ENCODE measurements at regions not wholly inside any gene's neighbourhood (a gene's known extent, or its start where the extent isn't known, plus 50 kb on each side); places are given as distances from the start of the nearest gene placed in this dataset.

DNA sequence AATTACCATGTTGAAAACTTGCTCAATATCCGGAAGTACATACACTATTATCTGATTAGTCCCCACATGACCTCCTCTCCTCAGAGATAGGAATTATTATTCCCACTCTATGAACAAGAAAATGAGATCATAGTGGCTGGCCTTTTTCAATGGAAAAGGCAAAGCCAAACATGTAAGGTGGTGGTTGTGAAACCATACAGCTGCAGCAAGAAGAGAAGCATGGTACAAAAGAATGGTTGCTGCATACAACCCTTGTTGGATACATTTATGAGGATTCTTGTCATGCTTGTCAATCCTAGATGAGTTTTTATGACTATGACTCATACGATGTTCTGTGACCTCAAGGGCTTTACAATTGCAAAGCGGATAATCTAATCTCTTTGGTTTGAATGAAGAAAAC, 514.7 kb downstream of the PLPP3 start:
- Histone ChIP-seq H2AK5ac (ENCODE audit: insufficient read length, low read length) (no peak overlapping the region), H4K20me1 (ENCODE audit: control insufficient read depth, insufficient read depth, insufficient read length) (no peaks in the 10 kb centered on the region), H2BK15ac (ENCODE audit: low read depth, low read length) (no peak overlapping the region), H2BK12ac (ENCODE audit: insufficient read length, low read depth, low read length) (no peak overlapping the region), H3K23ac (ENCODE audit: insufficient read length, low read depth, low read length) (no peak overlapping the region), H3K4me2 (ENCODE audit: insufficient read depth, insufficient read length, low read length) (no peak overlapping the region), H3K79me2 (ENCODE audit: insufficient read depth, low read length) (no peaks in the 10 kb centered on the region), H2BK5ac (ENCODE audit: insufficient read length, low read length) (no peak overlapping the region), H2BK120ac (ENCODE audit: low read depth, low read length, poor library complexity, severe bottlenecking) (no peak overlapping the region), H3K9ac (ENCODE audit: extremely low read depth, insufficient read length, low read length) (no peak overlapping the region), H3K18ac (ENCODE audit: insufficient read length, low read depth, low read length) (no peak overlapping the region), H3K4ac (ENCODE audit: low read depth, low read length) (no peak overlapping the region), H3K27ac (ENCODE audit: insufficient read length, low read depth, low read length) (no peak overlapping the region), H3K4me1 (ENCODE audit: insufficient read depth, low read length) (peaks cover 2% of the 10 kb centered on the region; the same call in 1 of the 2 replicates), H3K9me3 (ENCODE audit: control insufficient read depth, low read depth, low read length) (no peaks in the 10 kb centered on the region), H3K23me2 (ENCODE audit: insufficient read length, low read depth, low read length, poor library complexity, severe bottlenecking) (no peaks in the 10 kb centered on the region), H3K14ac (ENCODE audit: insufficient read depth, low read length) (no peak overlapping the region), H4K91ac (ENCODE audit: insufficient read length, low read depth, low read length) (no peak overlapping the region), H4K8ac (replicated peaks; ENCODE audit: insufficient read length, low read depth, low read length) (no peak overlapping the region), H3K56ac (ENCODE audit: insufficient read length, low read depth, low read length) (no peak overlapping the region), H3T11ph (ENCODE audit: low read length) (no peak overlapping the region), H3K79me1 (ENCODE audit: insufficient read depth, low read depth, low read length, poor library complexity, severe bottlenecking) (no peaks in the 10 kb centered on the region), H2BK20ac (ENCODE audit: low read depth, low read length, poor library complexity, severe bottlenecking) (no peak overlapping the region), H2AFZ (ENCODE audit: low read length) (no peak overlapping the region), H4K5ac (ENCODE audit: insufficient read length, low read depth, low read length) (no peak overlapping the region), H3K27me3 (ENCODE audit: insufficient read depth, low read length) (no peaks in the 10 kb centered on the region)
- Mint-ChIP-seq H3K27me3 (ENCODE audit: low read depth) (no peaks in the 10 kb centered on the region; the same call in 1 of the 2 replicates), H3K9me3 (no peaks in the 10 kb centered on the region), H3K4me3 (no peak overlapping the region), H3K36me3 (ENCODE audit: insufficient read depth in 1 of 3, low read depth in 3 of 3) (no peaks in the 10 kb centered on the region), H3K27ac (no peak overlapping the region), H3K4me1 (peaks cover 0 to 3% of the 10 kb centered on the region in 2 experiments; a peak in 1 of 4 replicates)
- no CpG with 5 or more reads among the region's 3 CpGs for WGBS (ENCODE audit: extremely low coverage, insufficient read length, low lambda C conversion rate)
- TF ChIP-seq, protein P1, sequence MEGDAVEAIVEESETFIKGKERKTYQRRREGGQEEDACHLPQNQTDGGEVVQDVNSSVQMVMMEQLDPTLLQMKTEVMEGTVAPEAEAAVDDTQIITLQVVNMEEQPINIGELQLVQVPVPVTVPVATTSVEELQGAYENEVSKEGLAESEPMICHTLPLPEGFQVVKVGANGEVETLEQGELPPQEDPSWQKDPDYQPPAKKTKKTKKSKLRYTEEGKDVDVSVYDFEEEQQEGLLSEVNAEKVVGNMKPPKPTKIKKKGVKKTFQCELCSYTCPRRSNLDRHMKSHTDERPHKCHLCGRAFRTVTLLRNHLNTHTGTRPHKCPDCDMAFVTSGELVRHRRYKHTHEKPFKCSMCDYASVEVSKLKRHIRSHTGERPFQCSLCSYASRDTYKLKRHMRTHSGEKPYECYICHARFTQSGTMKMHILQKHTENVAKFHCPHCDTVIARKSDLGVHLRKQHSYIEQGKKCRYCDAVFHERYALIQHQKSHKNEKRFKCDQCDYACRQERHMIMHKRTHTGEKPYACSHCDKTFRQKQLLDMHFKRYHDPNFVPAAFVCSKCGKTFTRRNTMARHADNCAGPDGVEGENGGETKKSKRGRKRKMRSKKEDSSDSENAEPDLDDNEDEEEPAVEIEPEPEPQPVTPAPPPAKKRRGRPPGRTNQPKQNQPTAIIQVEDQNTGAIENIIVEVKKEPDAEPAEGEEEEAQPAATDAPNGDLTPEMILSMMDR (conservative IDR thresholded peaks at IDR 0.05): no peak
- DNase-seq: no peak

All from H9 (cell line).